ENCODE measurements at regions not wholly inside any gene's neighbourhood (a gene's known extent, or its start where the extent isn't known, plus 50 kb on each side); places are given as distances from the start of the nearest gene placed in this dataset.

DNA sequence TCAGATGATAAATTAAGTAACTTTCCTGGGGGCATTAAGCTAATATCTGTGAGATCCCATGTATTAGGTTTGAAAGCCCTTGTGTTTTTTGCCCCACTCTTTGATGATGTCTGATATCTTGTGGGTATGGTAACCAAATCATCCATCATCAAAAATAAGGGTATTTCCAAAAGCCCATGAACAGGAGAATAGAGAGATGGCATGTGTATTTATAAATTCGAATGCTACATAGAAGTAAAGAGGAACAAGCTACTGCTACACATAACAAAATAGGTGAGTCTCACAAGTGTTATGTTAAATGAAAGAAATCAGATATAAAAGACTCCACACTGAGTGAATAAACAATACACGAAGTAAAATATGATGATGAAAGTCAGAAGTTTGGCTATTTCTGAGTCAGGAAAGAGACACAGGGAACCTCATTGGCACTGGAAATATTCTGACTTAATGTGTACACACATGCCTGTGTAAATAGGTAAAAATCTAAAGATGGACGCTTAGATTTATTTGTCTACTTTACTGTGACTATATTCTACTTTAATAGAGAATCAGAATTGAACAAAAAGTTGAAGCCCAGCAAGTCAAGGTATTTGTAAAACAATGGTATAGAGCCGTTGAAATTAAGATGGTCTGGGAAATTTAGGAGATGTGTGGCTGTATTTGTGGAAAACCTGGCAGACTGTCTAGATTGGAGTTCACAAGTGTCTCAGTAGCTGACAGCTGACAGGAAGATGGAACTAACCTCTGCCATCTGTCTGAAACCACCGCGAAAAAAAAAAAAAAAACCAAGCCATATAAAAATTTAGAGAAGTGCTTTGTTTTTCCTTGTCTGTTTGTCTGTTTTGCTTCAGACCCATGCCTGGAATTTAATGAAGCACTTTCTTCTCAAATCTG, 111.0 kb upstream of the TGFBR2 start:
- no peak overlapping the region for H3K4me3 ChIP-seq (ENCODE audit: control insufficient read depth, low read depth, low read length)
- peak; percentile 30 for DNase-seq (ENCODE audit: low read depth)
- TF ChIP-seq, protein P1, sequence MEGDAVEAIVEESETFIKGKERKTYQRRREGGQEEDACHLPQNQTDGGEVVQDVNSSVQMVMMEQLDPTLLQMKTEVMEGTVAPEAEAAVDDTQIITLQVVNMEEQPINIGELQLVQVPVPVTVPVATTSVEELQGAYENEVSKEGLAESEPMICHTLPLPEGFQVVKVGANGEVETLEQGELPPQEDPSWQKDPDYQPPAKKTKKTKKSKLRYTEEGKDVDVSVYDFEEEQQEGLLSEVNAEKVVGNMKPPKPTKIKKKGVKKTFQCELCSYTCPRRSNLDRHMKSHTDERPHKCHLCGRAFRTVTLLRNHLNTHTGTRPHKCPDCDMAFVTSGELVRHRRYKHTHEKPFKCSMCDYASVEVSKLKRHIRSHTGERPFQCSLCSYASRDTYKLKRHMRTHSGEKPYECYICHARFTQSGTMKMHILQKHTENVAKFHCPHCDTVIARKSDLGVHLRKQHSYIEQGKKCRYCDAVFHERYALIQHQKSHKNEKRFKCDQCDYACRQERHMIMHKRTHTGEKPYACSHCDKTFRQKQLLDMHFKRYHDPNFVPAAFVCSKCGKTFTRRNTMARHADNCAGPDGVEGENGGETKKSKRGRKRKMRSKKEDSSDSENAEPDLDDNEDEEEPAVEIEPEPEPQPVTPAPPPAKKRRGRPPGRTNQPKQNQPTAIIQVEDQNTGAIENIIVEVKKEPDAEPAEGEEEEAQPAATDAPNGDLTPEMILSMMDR (conservative IDR thresholded peaks at IDR 0.05; ENCODE audit: control insufficient read depth, insufficient read depth, low read depth, low read length), result no peak

- H3K4me3 ChIP-seq (ENCODE audit: control insufficient read depth, low read depth, low read length), result no peak overlapping the region
- TF ChIP-seq, protein P1 (conservative IDR thresholded peaks at IDR 0.05; ENCODE audit: control insufficient read depth, insufficient read depth, low read depth, low read length), result no peak
- DNase-seq (ENCODE audit: low read depth), result peak; percentile 84
Observed at GRCh38 chr3:30496066-30496966, 110.1 kb upstream of the TGFBR2 start.

DNA sequence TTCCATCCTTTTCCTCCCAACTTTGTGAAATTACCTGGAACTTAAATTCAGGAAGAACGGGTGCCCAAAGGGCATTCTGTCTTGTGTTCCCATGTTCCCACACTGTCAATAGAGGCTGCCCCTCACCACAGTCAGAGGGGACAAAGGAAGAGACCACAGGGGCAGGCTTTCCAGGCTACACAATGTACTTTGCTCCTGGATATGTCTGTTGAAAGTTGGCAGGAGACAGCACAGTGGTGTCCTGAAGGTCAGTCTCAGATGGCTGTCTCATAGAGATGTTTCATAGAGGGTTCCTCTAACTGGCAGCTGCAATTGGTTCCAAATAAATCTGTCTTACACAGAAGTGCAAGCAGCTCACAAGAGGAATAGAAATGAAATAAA, 107.8 kb upstream of the TGFBR2 start:
- H3K4me3 ChIP-seq (ENCODE audit: control insufficient read depth, low read depth, low read length), result no peak overlapping the region
- TF ChIP-seq, protein P1 (conservative IDR thresholded peaks at IDR 0.05; ENCODE audit: control insufficient read depth, insufficient read depth, low read depth, low read length), result no peak
- DNase-seq (ENCODE audit: low read depth), result no peak

- no peak for DNase-seq (ENCODE audit: low read depth)
- TF ChIP-seq, protein P1 (conservative IDR thresholded peaks at IDR 0.05; ENCODE audit: control insufficient read depth, insufficient read depth, low read depth, low read length), result no peak
- no peak overlapping the region for H3K4me3 ChIP-seq (ENCODE audit: control insufficient read depth, low read depth, low read length)
Observed at GRCh38 chr3:30500666-30501399, 105.6 kb upstream of the TGFBR2 start.

DNA sequence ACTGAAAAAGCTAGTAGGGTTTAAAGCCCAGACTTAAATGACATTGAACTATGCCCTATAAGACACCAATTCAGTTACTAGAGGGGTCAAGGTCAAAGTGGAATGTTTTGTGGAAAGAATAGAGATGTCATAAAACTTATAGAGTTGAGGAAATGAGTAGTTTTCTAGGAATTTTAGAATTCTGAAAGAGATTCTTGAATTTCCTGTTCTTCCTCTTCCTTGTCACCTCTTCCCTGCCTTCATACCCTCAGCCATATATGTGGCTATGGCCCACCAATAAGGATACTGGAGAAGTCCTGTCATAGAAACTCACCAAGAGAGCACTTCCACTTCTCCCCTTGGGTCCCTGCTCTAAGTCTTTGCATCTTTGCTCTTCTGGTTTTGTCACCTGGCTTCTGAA, 104.9 kb upstream of the TGFBR2 start:
- TF ChIP-seq, protein P1 (conservative IDR thresholded peaks at IDR 0.05; ENCODE audit: control insufficient read depth, insufficient read depth, low read depth, low read length), result no peak
- H3K4me3 ChIP-seq (ENCODE audit: control insufficient read depth, low read depth, low read length), result no peak overlapping the region
- DNase-seq (ENCODE audit: low read depth), result no peak

DNA sequence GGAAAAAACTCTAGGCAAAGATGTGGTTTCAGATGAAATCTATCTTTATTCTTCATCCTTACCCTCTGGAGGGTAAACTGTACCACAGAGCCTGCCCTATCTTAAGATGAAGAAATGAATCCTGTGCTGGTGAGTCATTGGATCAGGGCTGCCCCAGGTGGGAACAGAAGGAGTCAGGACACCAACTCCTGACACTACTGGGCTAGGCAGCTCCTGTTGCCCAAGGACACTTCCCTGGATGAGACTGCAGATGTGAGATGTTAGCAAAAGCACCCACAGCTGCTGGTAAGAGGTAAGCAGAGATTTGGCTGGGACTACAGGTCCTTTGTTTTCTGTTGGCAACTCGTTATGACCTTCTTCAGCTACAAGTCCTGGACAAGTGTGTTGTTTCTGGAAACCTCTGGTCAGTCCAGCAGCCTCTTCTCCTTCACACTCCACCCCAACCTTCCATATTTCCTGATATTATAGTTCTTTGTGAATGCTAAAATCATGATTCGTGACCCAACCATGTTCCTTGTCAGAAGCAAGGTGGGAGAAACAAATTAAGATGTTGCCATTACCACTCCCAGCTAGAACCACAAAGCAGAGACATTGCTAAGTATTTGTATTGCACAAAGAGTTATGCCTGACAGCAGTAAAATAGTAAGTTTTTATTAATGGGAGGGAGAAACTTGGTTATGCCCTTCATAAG, 104.2 kb upstream of the TGFBR2 start:
- DNase-seq (ENCODE audit: low read depth), result peak; percentile 24
- H3K4me3 ChIP-seq (ENCODE audit: control insufficient read depth, low read depth, low read length), result no peak overlapping the region
- TF ChIP-seq, protein P1 (conservative IDR thresholded peaks at IDR 0.05; ENCODE audit: control insufficient read depth, insufficient read depth, low read depth, low read length), result no peak
